Sigmoid colon (tissue), 4 donors: ENCODE measurements at regions not wholly inside any gene's neighbourhood (a gene's known extent, or its start where the extent isn't known, plus 50 kb on each side); places are given as distances from the start of the nearest gene placed in this dataset.
"Not testable (repeated sequence)": the region's sequence is repeated elsewhere in the genome, so short reads cannot be mapped to it uniquely, and the experiment has no call there.

Experiments
- CTCF ChIP-seq, 4 experiments: fragments of 450-650 bp in 3 of 4; fragments of 200-600 bp in 1 of 4; IDR thresholded peaks; one replicate each; pipeline ENCODE4 v1.5.1; 2016 to 2019; ENCODE audit warnings: antibody characterized with exemption in 4 of 4, mild to moderate bottlenecking in 3 of 4, moderate library complexity in 2 of 4
- EP300 ChIP-seq, 4 donors: sonication (generic); formaldehyde crosslinking; IDR thresholded peaks; one replicate each; pipeline ENCODE4 v1.6.1; 2017; ENCODE audit warnings: antibody characterized with exemption in 4 of 4
- POLR2A ChIP-seq, 2 donors: fragments of 450-650 bp; IDR thresholded peaks; one replicate each; pipeline ENCODE4 v1.6.1; 2016; ENCODE audit warnings: antibody characterized with exemption in 2 of 2, mild to moderate bottlenecking in 2 of 2, moderate library complexity in 2 of 2

DNA sequence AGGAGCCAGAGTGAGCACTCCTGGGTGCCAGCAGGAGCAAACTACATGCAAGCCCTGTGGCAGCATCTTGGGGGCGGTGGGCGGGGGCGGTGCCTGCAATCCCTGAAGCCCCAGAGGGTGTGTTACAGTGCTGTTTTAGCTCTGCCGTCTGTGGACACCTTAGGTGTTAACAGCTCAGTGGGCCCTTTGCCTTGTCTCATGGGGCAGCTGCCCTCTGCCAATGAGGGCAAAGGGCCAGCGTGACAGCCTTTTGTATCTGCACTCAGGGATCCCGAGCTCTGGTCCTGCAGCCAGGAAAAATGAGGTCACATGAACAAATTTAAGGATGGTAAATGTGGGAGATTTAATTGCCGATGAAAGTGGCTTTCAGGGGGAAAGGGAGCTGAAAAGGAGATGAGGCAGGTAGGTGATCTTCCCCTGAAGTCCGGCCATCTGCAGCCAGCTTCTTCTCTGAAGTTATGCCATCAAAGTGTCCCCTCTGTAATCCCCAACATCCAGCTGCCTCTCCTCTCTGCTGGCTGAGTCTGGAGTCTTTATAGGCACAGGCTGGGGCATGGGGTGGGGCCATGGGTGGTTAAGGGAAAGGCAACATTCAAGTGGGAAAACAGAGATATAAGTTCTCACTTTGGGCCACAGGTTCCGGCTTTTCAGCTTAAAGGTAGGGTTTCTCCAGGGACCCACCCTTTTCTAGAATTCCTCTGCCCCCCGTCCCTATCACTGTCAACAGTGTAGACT is 267.1 kb upstream of the NBPF12 start:
- not testable (repeated sequence) for TF ChIP-seq EP300, CTCF, POLR2A (IDR thresholded peaks at IDR 0.05)
